RWPE2 (cell line): ENCODE measurements at regions not wholly inside any gene's neighbourhood (a gene's known extent, or its start where the extent isn't known, plus 50 kb on each side); places are given as distances from the start of the nearest gene placed in this dataset.

Experiments
- ATAC-seq: fragments of 200-7000 bp; cut with Tn5 transposase; 3 replicates; pipeline ENCODE4 v1.9.1; 2021; ENCODE audit warnings: low read depth
- DNase-seq: peaks from one replicate; pipeline ENCODE4 v3.0.0-alpha.2; 2020; ENCODE audit warnings: low spot score
- H3K27ac ChIP-seq: fragments of 450-650 bp; 2 replicates; pipeline ENCODE4 v1.5.1; 2017; ENCODE audit warnings: mild to moderate bottlenecking; ENCODE audit not compliant: poor library complexity, severe bottlenecking
- H3K27me3 ChIP-seq: fragments of 250-450 bp; sonication (Bioruptor Pico); 2 replicates; pipeline ENCODE4 v1.5.1; 2021; ENCODE audit warnings: mild to moderate bottlenecking, moderate library complexity; ENCODE audit not compliant: insufficient read depth, poor library complexity, severe bottlenecking
- H3K36me3 ChIP-seq: fragments of 250-450 bp; sonication (Bioruptor Pico); 2 replicates; pipeline ENCODE4 v1.5.1; 2020; ENCODE audit warnings: low read depth, mild to moderate bottlenecking, moderate library complexity
- H3K4me1 ChIP-seq: fragments of 250-450 bp; sonication (Bioruptor Pico); 2 replicates; pipeline ENCODE4 v1.5.1; 2021; ENCODE audit warnings: mild to moderate bottlenecking, moderate library complexity; ENCODE audit not compliant: insufficient read depth, poor library complexity, severe bottlenecking
- H3K4me3 ChIP-seq: fragments of 250-450 bp; sonication (Bioruptor Pico); 2 replicates; pipeline ENCODE4 v1.5.1; 2021; ENCODE audit warnings: mild to moderate bottlenecking, moderate library complexity; ENCODE audit not compliant: severe bottlenecking
- H3K9me3 ChIP-seq: fragments of 250-450 bp; sonication (Bioruptor Pico); 2 replicates; pipeline ENCODE4 v1.5.1; 2021; ENCODE audit warnings: mild to moderate bottlenecking, moderate library complexity; ENCODE audit not compliant: severe bottlenecking
- CTCF ChIP-seq: fragments of 450-650 bp; IDR thresholded peaks from one replicate; pipeline ENCODE4 v1.5.1; 2017; ENCODE audit warnings: mild to moderate bottlenecking, moderate library complexity; ENCODE audit not compliant: poor library complexity, severe bottlenecking

GRCh38 chr1:29785554-29785953, 549.2 kb downstream of the PTPRU start:
- Histone ChIP-seq H3K9me3 (no peaks in the 10 kb centered on the region), H3K36me3 (no peaks in the 10 kb centered on the region), H3K27ac (no peak overlapping the region), H3K27me3 (no peaks in the 10 kb centered on the region), H3K4me3 (no peak overlapping the region), H3K4me1 (peaks cover 16% of the 10 kb centered on the region)
- ATAC-seq (no peak), DNase-seq (no peak)
- TF ChIP-seq CTCF = no peak

- Histone ChIP-seq H3K27me3 (no peaks in the 10 kb centered on the region), H3K27ac (no peak overlapping the region), H3K4me3 (no peak overlapping the region), H3K4me1 (peaks cover 16% of the 10 kb centered on the region), H3K36me3 (no peaks in the 10 kb centered on the region), H3K9me3 (no peaks in the 10 kb centered on the region)
- no peak for DNase-seq
- TF ChIP-seq CTCF = no peak
- ATAC-seq = no peak
Observed at GRCh38 chr1:29785137-29785527, 548.8 kb downstream of the PTPRU start.

- DNase-seq (no peak), ATAC-seq (no peak)
- Histone ChIP-seq H3K27ac (no peak overlapping the region), H3K4me3 (no peak overlapping the region), H3K27me3 (no peaks in the 10 kb centered on the region), H3K36me3 (no peaks in the 10 kb centered on the region), H3K9me3 (no peaks in the 10 kb centered on the region), H3K4me1 (peaks cover 9% of the 10 kb centered on the region)
- TF ChIP-seq CTCF = no peak
Observed at GRCh38 chr1:29784276-29785136, 548.2 kb downstream of the PTPRU start.

GRCh38 chr1:29783508-29784275, 547.4 kb downstream of the PTPRU start:
- Histone ChIP-seq H3K36me3 (no peaks in the 10 kb centered on the region), H3K4me3 (no peak overlapping the region), H3K27me3 (no peaks in the 10 kb centered on the region), H3K27ac (no peak overlapping the region), H3K4me1 (peaks cover 1% of the 10 kb centered on the region), H3K9me3 (no peaks in the 10 kb centered on the region)
- no peak for DNase-seq
- no peak for ATAC-seq
- TF ChIP-seq CTCF = no peak
